Prostate gland (tissue), 2 donors: ENCODE measurements at regions not wholly inside any gene's neighbourhood (a gene's known extent, or its start where the extent isn't known, plus 50 kb on each side); places are given as distances from the start of the nearest gene placed in this dataset.

Experiments
- DNase-seq: peaks from one replicate; pipeline ENCODE4 v3.0.0-alpha.2; 2019; ENCODE audit warnings: low spot score
- H3K27ac ChIP-seq, 2 donors: fragments of 200-600 bp; sonication (generic); 2 replicates each; pipeline ENCODE4 v1.5.1; 2017 to 2019
- H3K27me3 ChIP-seq: fragments of 200-600 bp; sonication (generic); replicated peaks from 2 replicates; pipeline ENCODE4 v1.5.1; 2019; ENCODE audit not compliant: insufficient read depth
- H3K36me3 ChIP-seq, 2 donors: fragments of 200-600 bp; sonication (generic); 1 replicate in 1 of 2; 2 replicates in 1 of 2; pipeline versions ENCODE4 v1.5.1 to v1.8.1; 2017 to 2019
- H3K4me1 ChIP-seq: fragments of 200-600 bp; sonication (generic); replicated peaks from 2 replicates; pipeline ENCODE4 v1.5.1; 2019
- H3K4me3 ChIP-seq, 2 donors: fragments of 200-600 bp; sonication (generic); 2 replicates each; pipeline ENCODE4 v1.5.1; 2017 to 2019
- H3K9me3 ChIP-seq: fragments of 200-600 bp; sonication (generic); 2 replicates; pipeline ENCODE4 v1.5.1; 2017
- POLR2A ChIP-seq: fragments of 450-650 bp; IDR thresholded peaks from one replicate; pipeline ENCODE4 v1.6.1; 2016; ENCODE audit warnings: antibody characterized with exemption, mild to moderate bottlenecking
- POLR2AphosphoS5 ChIP-seq: sonication (generic); formaldehyde crosslinking; IDR thresholded peaks from one replicate; pipeline ENCODE4 v1.6.1; 2017; ENCODE audit warnings: antibody characterized with exemption
- WGBS: methylation state at CpG from one replicate; pipeline ENCODE4 v1.1.5; 2018; 5-methylcytosine and 5-hydroxymethylcytosine counted together
- intact Hi-C: fragments of 100-400 bp; cut with DNase I; formaldehyde crosslinking; loops from one replicate; pipeline ENCODE4 v1.14.2; 2022
- TF ChIP-seq, protein P1 (sequence below), 4 experiments: fragments of 200-600 bp in 2 of 4; fragments of 450-650 bp in 2 of 4; sonication (generic) in 2 of 4; IDR thresholded peaks; 1 replicate in 3 of 4; 2 replicates in 1 of 4; pipeline ENCODE4 v1.5.1; 2016 to 2019; ENCODE audit warnings: antibody characterized with exemption in 4 of 4, mild to moderate bottlenecking in 2 of 4, moderate library complexity in 2 of 4

DNA sequence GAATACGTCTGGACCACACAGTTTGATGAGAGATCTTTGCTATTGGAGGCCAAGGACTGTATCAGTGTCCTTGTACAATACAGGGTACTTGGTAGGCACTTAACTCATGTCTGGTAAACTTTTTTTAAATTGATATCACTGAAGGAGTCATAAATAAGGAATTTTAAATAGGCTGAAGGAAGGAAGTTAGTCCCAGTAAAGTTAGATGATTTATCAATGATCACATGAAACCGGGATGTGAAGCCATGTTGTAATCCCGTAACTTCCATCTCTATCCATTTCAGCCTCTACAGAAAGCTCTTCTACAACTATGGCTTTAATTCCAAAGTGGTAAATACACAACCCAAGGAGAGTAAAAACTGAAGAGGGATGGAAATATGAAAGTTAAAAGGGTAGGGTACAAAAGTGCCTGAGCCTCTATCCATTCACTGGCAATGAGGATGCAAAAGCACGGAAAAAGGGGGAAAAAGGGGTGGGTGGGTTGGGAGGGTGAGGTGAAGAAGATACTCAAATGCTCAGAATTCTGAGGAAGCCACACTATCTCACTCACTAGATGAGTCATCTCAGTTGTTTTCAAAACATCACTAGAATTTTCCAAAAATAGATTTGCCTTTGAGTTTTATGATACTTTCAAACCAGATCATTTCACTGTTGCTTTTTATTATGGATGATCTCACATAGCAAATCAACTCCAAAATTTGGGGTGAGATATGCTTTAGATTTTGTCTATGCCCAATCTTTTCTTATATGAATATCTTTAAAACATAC lies 1053.5 kb downstream of the NR2F1-AS1 start:
- DNase-seq: no peak
- no peak for TF ChIP-seq POLR2AphosphoS5
- TF ChIP-seq, protein P1, sequence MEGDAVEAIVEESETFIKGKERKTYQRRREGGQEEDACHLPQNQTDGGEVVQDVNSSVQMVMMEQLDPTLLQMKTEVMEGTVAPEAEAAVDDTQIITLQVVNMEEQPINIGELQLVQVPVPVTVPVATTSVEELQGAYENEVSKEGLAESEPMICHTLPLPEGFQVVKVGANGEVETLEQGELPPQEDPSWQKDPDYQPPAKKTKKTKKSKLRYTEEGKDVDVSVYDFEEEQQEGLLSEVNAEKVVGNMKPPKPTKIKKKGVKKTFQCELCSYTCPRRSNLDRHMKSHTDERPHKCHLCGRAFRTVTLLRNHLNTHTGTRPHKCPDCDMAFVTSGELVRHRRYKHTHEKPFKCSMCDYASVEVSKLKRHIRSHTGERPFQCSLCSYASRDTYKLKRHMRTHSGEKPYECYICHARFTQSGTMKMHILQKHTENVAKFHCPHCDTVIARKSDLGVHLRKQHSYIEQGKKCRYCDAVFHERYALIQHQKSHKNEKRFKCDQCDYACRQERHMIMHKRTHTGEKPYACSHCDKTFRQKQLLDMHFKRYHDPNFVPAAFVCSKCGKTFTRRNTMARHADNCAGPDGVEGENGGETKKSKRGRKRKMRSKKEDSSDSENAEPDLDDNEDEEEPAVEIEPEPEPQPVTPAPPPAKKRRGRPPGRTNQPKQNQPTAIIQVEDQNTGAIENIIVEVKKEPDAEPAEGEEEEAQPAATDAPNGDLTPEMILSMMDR (IDR thresholded peaks at IDR 0.05): no peak
- no peak for TF ChIP-seq POLR2A
- WGBS: 87% methylated on average over 4 of the region's 4 CpGs
- Histone ChIP-seq H3K9me3 (no peaks in the 10 kb centered on the region), H3K36me3 (no peaks in the 10 kb centered on the region), H3K27ac (no peak overlapping the region), H3K4me3 (no peak overlapping the region), H3K4me1 (no peaks in the 10 kb centered on the region), H3K27me3 (no peaks in the 10 kb centered on the region)
- intact Hi-C loops: no loop called here

DNA sequence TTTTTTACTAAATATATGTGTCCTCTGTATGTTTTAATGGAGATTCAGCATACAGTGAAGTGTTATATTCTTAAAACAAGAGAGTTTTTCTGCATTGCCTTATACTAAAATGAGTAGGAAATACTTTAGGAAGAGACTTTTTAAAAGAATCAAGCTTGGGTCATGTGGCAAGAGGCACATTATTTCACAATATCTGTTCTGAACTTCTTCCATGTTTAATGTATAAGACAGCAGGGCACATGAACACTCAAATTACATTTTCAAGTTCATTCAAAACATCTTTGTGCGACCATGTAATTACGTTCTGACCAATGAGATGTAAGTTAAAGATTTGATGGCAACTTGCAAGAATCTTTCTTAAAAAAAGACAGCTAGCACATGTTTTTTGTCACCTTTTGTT lies 1055.9 kb downstream of the NR2F1-AS1 start:
- no peak overlapping the region for H3K4me3 ChIP-seq
- 89% methylated on average over 2 of the region's 2 CpGs for WGBS
- no peak overlapping the region for H3K27ac ChIP-seq
- intact Hi-C loops: no loop called here
- DNase-seq: no peak
- H3K27me3 ChIP-seq: no peaks in the 10 kb centered on the region
- no peaks in the 10 kb centered on the region for H3K36me3 ChIP-seq
- no peaks in the 10 kb centered on the region for H3K9me3 ChIP-seq
- TF ChIP-seq POLR2AphosphoS5: no peak
- TF ChIP-seq, protein P1 (IDR thresholded peaks at IDR 0.05): no peak
- TF ChIP-seq POLR2A: no peak
- H3K4me1 ChIP-seq: no peaks in the 10 kb centered on the region

DNA sequence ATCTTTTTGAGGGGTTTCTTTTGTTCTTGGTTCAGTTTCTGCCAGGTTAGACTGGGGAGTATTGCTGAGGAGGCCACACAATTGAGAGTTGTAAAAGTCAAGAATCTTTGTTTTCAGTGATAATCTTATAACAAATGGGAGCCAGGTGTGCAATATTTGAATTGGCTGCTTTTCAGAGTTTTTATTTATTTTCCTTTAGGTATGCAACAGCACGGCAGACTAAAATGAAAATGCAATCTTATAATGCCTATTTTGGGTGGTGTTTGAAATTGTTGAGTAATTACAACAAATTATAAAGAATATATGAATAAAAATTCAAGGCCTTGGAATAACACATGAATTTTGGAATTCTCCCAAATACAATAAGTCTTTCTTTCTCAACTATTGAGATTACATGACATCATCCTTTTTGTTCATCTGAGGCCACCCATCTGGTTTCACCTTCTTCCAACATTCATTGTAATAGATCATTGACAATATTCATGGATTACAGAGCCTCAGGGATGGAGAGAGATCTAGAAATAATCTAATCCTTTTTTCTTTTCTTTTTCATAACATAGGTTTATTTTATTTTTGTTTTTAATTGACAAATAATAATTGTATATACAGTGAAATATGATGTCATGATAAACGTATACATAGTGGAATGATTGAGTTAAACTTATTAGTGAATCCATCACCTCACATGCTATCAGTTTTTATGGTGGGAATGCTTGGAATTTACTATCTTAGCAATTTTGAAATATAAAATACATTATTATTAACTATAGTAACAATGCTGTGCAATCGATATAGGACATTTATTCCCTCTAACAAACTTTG lies 1061.0 kb downstream of the NR2F1-AS1 start:
- no peaks in the 10 kb centered on the region for H3K36me3 ChIP-seq
- no peak for TF ChIP-seq POLR2AphosphoS5
- TF ChIP-seq, protein P1 (IDR thresholded peaks at IDR 0.05): no peak
- no peaks in the 10 kb centered on the region for H3K4me1 ChIP-seq
- no peaks in the 10 kb centered on the region for H3K27me3 ChIP-seq
- H3K27ac ChIP-seq: no peak overlapping the region
- 60% methylated on average over 3 of the region's 3 CpGs for WGBS
- no peak overlapping the region for H3K4me3 ChIP-seq
- intact Hi-C loops: no loop called here
- no peaks in the 10 kb centered on the region for H3K9me3 ChIP-seq
- DNase-seq: no peak

DNA sequence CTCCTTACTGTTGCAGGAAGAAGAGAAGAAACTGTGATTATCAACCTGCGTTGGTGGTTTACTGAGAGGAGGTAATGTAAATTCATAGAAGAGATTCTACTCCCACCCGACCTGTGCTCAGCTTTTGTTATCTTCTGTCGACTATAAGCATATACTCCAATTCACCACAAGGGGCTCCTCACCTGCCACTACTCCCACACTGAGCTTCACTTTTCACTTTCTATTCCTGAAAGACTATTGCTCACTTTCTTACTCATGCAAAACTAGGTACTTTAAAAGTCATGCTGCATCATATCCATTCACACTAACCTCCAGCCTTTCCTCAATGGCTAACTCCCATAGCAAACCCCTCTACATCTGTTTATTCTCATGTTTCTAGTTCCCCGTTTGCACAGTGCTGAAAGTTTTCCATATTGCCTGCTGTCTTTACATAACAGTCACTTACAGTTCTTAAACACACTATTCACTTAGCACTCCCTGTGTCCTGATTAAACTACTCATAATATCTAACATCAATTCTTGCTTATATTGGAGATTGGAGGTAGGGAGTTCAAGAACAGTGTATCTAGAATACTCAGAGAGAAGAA lies 1062.6 kb downstream of the NR2F1-AS1 start:
- 72% methylated on average over 4 of the region's 4 CpGs for WGBS
- Histone ChIP-seq H3K36me3 (no peaks in the 10 kb centered on the region), H3K4me1 (no peaks in the 10 kb centered on the region), H3K9me3 (no peaks in the 10 kb centered on the region), H3K4me3 (no peak overlapping the region), H3K27me3 (no peaks in the 10 kb centered on the region), H3K27ac (no peak overlapping the region)
- no peak for TF ChIP-seq POLR2AphosphoS5
- TF ChIP-seq, protein P1 (IDR thresholded peaks at IDR 0.05): peak in 3 of 4 experiments; percentile 30 to 36 (median 34)
- TF ChIP-seq POLR2A: no peak
- DNase-seq: no peak
- intact Hi-C loops: no loop called here
